ENCODE measurements at regions not wholly inside any gene's neighbourhood (a gene's known extent, or its start where the extent isn't known, plus 50 kb on each side); places are given as distances from the start of the nearest gene placed in this dataset.

DNA sequence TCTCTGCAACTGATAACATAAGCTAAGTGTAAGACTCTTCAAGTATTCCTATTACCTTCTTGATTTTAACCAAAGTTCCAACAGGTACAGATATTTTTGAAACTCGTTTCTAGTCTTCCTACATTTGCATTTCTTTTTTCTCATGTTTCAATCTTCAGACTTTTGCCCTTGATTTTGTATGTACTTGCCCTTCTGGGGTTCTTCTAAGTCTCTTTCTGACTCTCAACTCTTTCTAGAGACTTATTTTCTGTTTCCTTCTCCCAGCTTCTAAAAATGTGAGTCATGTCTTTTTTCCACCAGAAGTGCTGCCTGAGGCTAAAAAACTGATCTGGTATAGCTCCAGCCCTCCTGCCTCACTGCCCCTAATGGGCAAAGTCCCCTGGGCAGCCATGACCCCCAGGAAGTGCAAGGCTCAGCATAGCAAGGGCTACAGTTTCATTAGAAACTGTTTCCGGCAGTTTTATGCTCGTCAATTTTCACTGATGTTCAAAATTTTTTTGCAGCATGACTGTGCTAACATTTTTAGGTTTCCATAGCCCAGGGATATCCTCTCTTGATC is 265.9 kb downstream of the SEC16B start:
- TF ChIP-seq CTCF (IDR thresholded peaks at IDR 0.05) (no peak), EZH2phosphoT487 (IDR thresholded peaks at IDR 0.05) (no peak)
